ENCODE measurements at regions not wholly inside any gene's neighbourhood (a gene's known extent, or its start where the extent isn't known, plus 50 kb on each side); places are given as distances from the start of the nearest gene placed in this dataset.

DNA sequence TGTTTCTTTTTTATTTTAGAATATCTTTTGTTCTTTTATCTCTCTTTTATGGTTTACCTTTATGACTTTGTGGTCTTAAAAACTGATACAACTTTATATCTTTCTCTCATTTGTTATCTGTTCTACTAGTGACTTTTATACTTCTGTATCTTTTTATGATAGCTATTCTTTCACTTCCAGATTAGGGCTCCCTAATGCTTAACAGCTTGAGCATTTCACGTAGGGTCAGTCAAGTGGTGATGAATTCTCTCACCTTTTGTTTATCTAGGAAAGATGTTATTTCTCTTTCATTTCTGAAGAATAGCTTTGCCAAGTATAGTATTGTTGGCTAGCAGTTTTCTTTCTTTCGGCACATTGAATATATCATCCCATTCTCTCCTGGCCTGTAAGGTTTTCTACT lies 123.6 kb downstream of the NUDT12 start:
- TF ChIP-seq, protein P1, sequence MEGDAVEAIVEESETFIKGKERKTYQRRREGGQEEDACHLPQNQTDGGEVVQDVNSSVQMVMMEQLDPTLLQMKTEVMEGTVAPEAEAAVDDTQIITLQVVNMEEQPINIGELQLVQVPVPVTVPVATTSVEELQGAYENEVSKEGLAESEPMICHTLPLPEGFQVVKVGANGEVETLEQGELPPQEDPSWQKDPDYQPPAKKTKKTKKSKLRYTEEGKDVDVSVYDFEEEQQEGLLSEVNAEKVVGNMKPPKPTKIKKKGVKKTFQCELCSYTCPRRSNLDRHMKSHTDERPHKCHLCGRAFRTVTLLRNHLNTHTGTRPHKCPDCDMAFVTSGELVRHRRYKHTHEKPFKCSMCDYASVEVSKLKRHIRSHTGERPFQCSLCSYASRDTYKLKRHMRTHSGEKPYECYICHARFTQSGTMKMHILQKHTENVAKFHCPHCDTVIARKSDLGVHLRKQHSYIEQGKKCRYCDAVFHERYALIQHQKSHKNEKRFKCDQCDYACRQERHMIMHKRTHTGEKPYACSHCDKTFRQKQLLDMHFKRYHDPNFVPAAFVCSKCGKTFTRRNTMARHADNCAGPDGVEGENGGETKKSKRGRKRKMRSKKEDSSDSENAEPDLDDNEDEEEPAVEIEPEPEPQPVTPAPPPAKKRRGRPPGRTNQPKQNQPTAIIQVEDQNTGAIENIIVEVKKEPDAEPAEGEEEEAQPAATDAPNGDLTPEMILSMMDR (IDR thresholded peaks at IDR 0.05; ENCODE audit: low read length), result no peak
- TF ChIP-seq EZH2 (IDR thresholded peaks at IDR 0.05; ENCODE audit: borderline replicate concordance, low read length), result no peak

Measured in OCI-LY1 (cell line).